Heart left ventricle (tissue), 16 donors: ENCODE measurements at regions not wholly inside any gene's neighbourhood (a gene's known extent, or its start where the extent isn't known, plus 50 kb on each side); places are given as distances from the start of the nearest gene placed in this dataset.

ENCODE experiments used
- ATAC-seq, 4 donors: fragments of 200-7000 bp; cut with Tn5 transposase; one replicate each; pipeline ENCODE4 v1.9.1; 2020 to 2022; ENCODE audit warnings: moderate library complexity in 4 of 4, mild to moderate bottlenecking in 3 of 4, moderate number of reproducible peaks in 1 of 4
- DNase-seq, 5 donors: peaks; one replicate each; pipeline ENCODE4 v3.0.0-alpha.2; 2020
- H3K27ac ChIP-seq, 12 donors: fragments of 200-600 bp; sonication (generic) in 4 of 12; one replicate each; pipeline versions ENCODE4 v1.5.0 to v1.8.0; 2016 to 2022; ENCODE audit warnings: mild to moderate bottlenecking in 2 of 12
- H3K27me3 ChIP-seq, 9 donors: fragments of 200-600 bp; sonication (generic) in 2 of 9; one replicate each; pipeline versions ENCODE4 v1.5.1 to v1.8.0; 2016 to 2022; ENCODE audit warnings: mild to moderate bottlenecking in 3 of 9
- H3K36me3 ChIP-seq, 9 donors: fragments of 200-600 bp; sonication (generic) in 2 of 9; one replicate each; pipeline versions ENCODE4 v1.5.0 to v1.8.0; 2018 to 2022; ENCODE audit warnings: mild to moderate bottlenecking in 2 of 9
- H3K4me1 ChIP-seq, 12 donors: fragments of 200-600 bp; sonication (generic) in 4 of 12; one replicate each; pipeline versions ENCODE4 v1.5.0 to v1.8.0; 2016 to 2022; ENCODE audit warnings: mild to moderate bottlenecking in 3 of 12
- H3K4me3 ChIP-seq, 12 donors: fragments of 200-600 bp; sonication (generic) in 4 of 12; one replicate each; pipeline versions ENCODE4 v1.5.0 to v1.8.0; 2017 to 2022; ENCODE audit warnings: mild to moderate bottlenecking in 9 of 12, moderate library complexity in 4 of 12
- H3K9me3 ChIP-seq, 12 donors: fragments of 200-600 bp; sonication (generic) in 4 of 12; one replicate each; pipeline versions ENCODE4 v1.5.0 to v1.8.0; 2016 to 2022; ENCODE audit warnings: mild to moderate bottlenecking in 1 of 12
- POLR2A ChIP-seq, 2 donors: fragments of 450-650 bp; IDR thresholded peaks; one replicate each; pipeline ENCODE4 v1.6.1; 2017; ENCODE audit warnings: antibody characterized with exemption in 2 of 2, mild to moderate bottlenecking in 2 of 2, moderate library complexity in 2 of 2
- WGBS, 4 donors: extraction: QIAGEN DNeasy Blood & Tissue Kit in 2 of 4; methylation state at CpG; one replicate each; pipeline versions ENCODE4 v1.1.5 to v1.1.7; 2013 to 2018; 5-methylcytosine and 5-hydroxymethylcytosine counted together
- intact Hi-C, 10 donors: fragments of 100-400 bp; cut with DNase I; formaldehyde crosslinking; loops; one replicate each; pipeline versions ENCODE4 v1.11.1 to v1.14.2; 2022
- TF ChIP-seq, protein P1 (sequence below), 12 donors: fragments of 200-600 bp; sonication (generic) in 4 of 12; IDR thresholded peaks; one replicate each; pipeline versions ENCODE4 v1.5.0 to v1.8.0; 2018 to 2022; ENCODE audit warnings: antibody characterized with exemption in 12 of 12, mild to moderate bottlenecking in 5 of 12
- donor health status: ischemic (EF 13 %, LVEDD 7.1; RV severe dilation, severe dysfunction).
- donor health status: healthy with polysubstance abuse.
- donor health status: DM: no; HTN: yes; CAD: no.
- donor health status: DM: no; HTN: no; CAD: no.
- donor health status: ischemic (EF 25% LVEDD 6.9; RV normal size, moderate dysfunction).
- donor health status: ischemic (EF 25% LVEDD 5.7; RV mildly dilated, moderate dysfunction).
- donor health status: healthy.
- donor health status: DM: yes; HTN: yes; CAD: no.
- donor health status: ischemic (EF 35%, LVEDD 5.7; RV mildly dilated, moderate dysfunction).
- donor health status: nonischemic (EF 11% LVEDD 7.7; RV severe dilation, severe dysfunction).
- donor health status: DM: yes; HTN: yes; CAD: no.
- donor health status: PGD.
- donor health status: ischemic (EF 29% LVEDD 5.4; RV normal size, mild dysfunction).
- donor health status: nonischemic (EF 23%, LVEDD 6.1; RV moderate dilation, normal function).

DNA sequence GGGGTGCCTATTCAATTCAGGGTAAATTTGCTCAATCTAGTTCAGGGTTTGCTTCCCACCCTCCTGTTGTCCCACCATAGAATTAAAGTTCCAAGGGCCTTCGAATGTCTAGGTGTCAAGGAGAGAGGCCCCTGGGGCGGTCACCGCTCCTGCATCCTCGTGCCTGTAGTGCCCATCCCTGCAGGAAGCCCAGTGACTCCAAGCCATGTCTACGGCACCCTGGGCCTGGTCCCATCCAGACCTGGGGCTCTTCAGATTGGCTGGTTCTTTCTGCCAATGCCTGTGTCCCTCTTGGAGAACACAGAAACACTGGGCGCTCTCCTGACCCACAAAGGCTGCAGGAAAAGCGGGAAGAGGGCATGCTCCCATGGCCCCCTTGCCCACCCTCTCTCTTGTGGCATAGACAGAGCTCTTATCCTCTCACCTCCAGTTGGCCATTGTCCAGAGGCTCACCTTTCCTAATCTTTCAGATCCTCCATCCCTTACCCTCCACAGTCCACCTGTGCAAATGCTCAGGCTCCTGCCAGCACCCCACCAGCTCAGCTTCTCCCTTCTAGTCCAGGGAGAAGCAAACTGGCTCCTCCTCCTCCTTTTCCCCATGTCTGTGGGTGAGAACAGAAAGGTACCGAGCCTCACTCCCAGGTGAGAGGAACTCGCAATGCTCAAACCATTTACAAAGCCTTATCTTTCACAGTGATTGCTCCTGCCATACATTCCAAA is 253.0 kb upstream of the IRX2 start:
- no peak for DNase-seq
- Histone ChIP-seq H3K27ac (no peak overlapping the region), H3K36me3 (no peaks in the 10 kb centered on the region), H3K4me1 (no peaks in the 10 kb centered on the region), H3K9me3 (peaks cover 0 to 9% (median 0%) of the 10 kb centered on the region in 12 donors), H3K4me3 (no peak overlapping the region), H3K27me3 (no peaks in the 10 kb centered on the region)
- ATAC-seq = no peak
- WGBS, 4 donors = 88 to 97% (median 92%) methylated on average over 4 to 9 of the region's 9 CpGs
- intact Hi-C loops = no loop called here
- TF ChIP-seq POLR2A (IDR thresholded peaks at IDR 0.05) = no peak
- TF ChIP-seq, protein P1, sequence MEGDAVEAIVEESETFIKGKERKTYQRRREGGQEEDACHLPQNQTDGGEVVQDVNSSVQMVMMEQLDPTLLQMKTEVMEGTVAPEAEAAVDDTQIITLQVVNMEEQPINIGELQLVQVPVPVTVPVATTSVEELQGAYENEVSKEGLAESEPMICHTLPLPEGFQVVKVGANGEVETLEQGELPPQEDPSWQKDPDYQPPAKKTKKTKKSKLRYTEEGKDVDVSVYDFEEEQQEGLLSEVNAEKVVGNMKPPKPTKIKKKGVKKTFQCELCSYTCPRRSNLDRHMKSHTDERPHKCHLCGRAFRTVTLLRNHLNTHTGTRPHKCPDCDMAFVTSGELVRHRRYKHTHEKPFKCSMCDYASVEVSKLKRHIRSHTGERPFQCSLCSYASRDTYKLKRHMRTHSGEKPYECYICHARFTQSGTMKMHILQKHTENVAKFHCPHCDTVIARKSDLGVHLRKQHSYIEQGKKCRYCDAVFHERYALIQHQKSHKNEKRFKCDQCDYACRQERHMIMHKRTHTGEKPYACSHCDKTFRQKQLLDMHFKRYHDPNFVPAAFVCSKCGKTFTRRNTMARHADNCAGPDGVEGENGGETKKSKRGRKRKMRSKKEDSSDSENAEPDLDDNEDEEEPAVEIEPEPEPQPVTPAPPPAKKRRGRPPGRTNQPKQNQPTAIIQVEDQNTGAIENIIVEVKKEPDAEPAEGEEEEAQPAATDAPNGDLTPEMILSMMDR (IDR thresholded peaks at IDR 0.05) = no peak

DNA sequence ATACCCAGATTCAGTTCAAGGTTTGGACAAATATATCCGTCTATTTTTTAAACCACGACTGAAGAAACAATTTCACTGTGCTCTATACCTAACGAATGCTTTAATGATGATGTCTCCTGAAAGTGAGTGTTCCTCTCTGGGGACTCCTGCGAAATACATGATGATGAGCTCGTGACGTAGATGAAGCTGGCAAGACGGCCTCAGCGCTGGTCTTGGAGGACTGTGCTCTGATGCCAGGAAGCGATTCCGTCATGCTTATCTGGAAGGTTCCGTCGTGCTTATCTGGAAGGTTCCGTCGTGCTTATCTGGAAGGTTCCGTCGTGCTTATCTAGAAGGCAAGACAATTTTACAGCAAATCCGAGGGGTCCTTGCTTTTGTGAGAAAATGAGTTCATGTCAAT is 250.8 kb upstream of the IRX2 start:
- Histone ChIP-seq H3K4me3 (no peak overlapping the region), H3K27ac (no peak overlapping the region), H3K36me3 (no peaks in the 10 kb centered on the region), H3K4me1 (no peaks in the 10 kb centered on the region), H3K27me3 (peaks cover 0 to 4% (median 0%) of the 10 kb centered on the region in 9 donors), H3K9me3 (peaks cover 0 to 9% (median 0%) of the 10 kb centered on the region in 12 donors)
- TF ChIP-seq, protein P1 (IDR thresholded peaks at IDR 0.05) = no peak
- no peak for TF ChIP-seq POLR2A (IDR thresholded peaks at IDR 0.05)
- no peak for DNase-seq
- WGBS, 4 donors = 36 to 63% (median 43%) methylated on average over 17 of the region's 17 CpGs
- intact Hi-C loops = no loop called here
- no peak for ATAC-seq

GRCh38 chr5:3000631-3001030 is 249.2 kb upstream of the IRX2 start:
- no peak for ATAC-seq
- TF ChIP-seq POLR2A (IDR thresholded peaks at IDR 0.05) = no peak
- TF ChIP-seq, protein P1 (IDR thresholded peaks at IDR 0.05) = no peak
- Histone ChIP-seq H3K9me3 (peaks cover 0 to 9% (median 0%) of the 10 kb centered on the region in 12 donors), H3K4me1 (no peaks in the 10 kb centered on the region), H3K36me3 (no peaks in the 10 kb centered on the region), H3K27me3 (peaks cover 0 to 6% (median 0%) of the 10 kb centered on the region in 9 donors), H3K27ac (no peak overlapping the region), H3K4me3 (no peak overlapping the region)
- no peak for DNase-seq
- 76 to 81% (median 77%) methylated on average over 6 of the region's 6 CpGs for WGBS, 4 donors
- intact Hi-C loops = no loop called here

- intact Hi-C loops = no loop called here
- Histone ChIP-seq H3K36me3 (no peaks in the 10 kb centered on the region), H3K4me3 (no peak overlapping the region), H3K4me1 (no peaks in the 10 kb centered on the region), H3K27me3 (peaks cover 0 to 6% (median 0%) of the 10 kb centered on the region in 9 donors), H3K27ac (no peak overlapping the region), H3K9me3 (peaks cover 0 to 9% (median 0%) of the 10 kb centered on the region in 12 donors)
- 83 to 93% (median 88%) methylated on average over 11 of the region's 11 CpGs for WGBS, 4 donors
- TF ChIP-seq POLR2A (IDR thresholded peaks at IDR 0.05) = no peak
- TF ChIP-seq, protein P1 (IDR thresholded peaks at IDR 0.05) = no peak
- ATAC-seq = no peak
- no peak for DNase-seq
Measured at GRCh38 chr5:2999926-3000325, 248.4 kb upstream of the IRX2 start.
